ENCODE measurements at regions not wholly inside any gene's neighbourhood (a gene's known extent, or its start where the extent isn't known, plus 50 kb on each side); places are given as distances from the start of the nearest gene placed in this dataset.
"Not testable (repeated sequence)": the region's sequence is repeated elsewhere in the genome, so short reads cannot be mapped to it uniquely, and the experiment has no call there.

GRCh38 chr6:3619800-3620199 is 131.7 kb downstream of the PXDC1 start:
- no peak for DNase-seq (ENCODE audit: low spot score)

GRCh38 chr6:3619201-3619600 is 132.3 kb downstream of the PXDC1 start:
- no peak for DNase-seq (ENCODE audit: low spot score)

GRCh38 chr6:3618642-3619041 is 132.9 kb downstream of the PXDC1 start:
- DNase-seq (ENCODE audit: low spot score), result no peak

- DNase-seq (ENCODE audit: low spot score), result no peak
These were observed 133.7 kb downstream of the PXDC1 start for GRCh38 chr6:3617681-3618311.

- DNase-seq (ENCODE audit: low spot score), result no peak
These were observed 134.3 kb downstream of the PXDC1 start for GRCh38 chr6:3617192-3617631.

- DNase-seq (ENCODE audit: low spot score), result no peak
These were observed 134.8 kb downstream of the PXDC1 start for GRCh38 chr6:3616565-3617176.

GRCh38 chr6:3615391-3616380 is 135.8 kb downstream of the PXDC1 start:
- DNase-seq (ENCODE audit: low spot score), result no peak

GRCh38 chr6:3614918-3615317 is 136.6 kb downstream of the PXDC1 start:
- no peak for DNase-seq (ENCODE audit: low spot score)

- not testable (repeated sequence) for DNase-seq (ENCODE audit: low spot score)
These were observed 137.9 kb downstream of the PXDC1 start for GRCh38 chr6:3613565-3613964.

GRCh38 chr6:3612341-3613041 is 139.0 kb downstream of the PXDC1 start:
- peak; percentile 56 for DNase-seq (ENCODE audit: low spot score)

- DNase-seq (ENCODE audit: low spot score), result no peak
These were observed 140.6 kb downstream of the PXDC1 start for GRCh38 chr6:3610921-3611320.

GRCh38 chr6:3610206-3610605 is 141.3 kb downstream of the PXDC1 start:
- DNase-seq (ENCODE audit: low spot score), result peak; percentile 91

- no peak for DNase-seq (ENCODE audit: low spot score)
These were observed 142.1 kb downstream of the PXDC1 start for GRCh38 chr6:3609388-3609787.

GRCh38 chr6:3608159-3608558 is 143.4 kb downstream of the PXDC1 start:
- DNase-seq (ENCODE audit: low spot score), result peak; percentile 22

- DNase-seq (ENCODE audit: low spot score), result no peak
These were observed 143.9 kb downstream of the PXDC1 start for GRCh38 chr6:3607599-3607998.

GRCh38 chr6:3607171-3607570 is 144.3 kb downstream of the PXDC1 start:
- peak; percentile 17 for DNase-seq (ENCODE audit: low spot score)

- DNase-seq (ENCODE audit: low spot score), result no peak
These were observed 146.7 kb upstream of the SLC22A23 start for GRCh38 chr6:3603340-3604130.

- no peak for DNase-seq (ENCODE audit: low spot score)
These were observed 144.7 kb upstream of the SLC22A23 start for GRCh38 chr6:3601570-3601969.

- DNase-seq (ENCODE audit: low spot score), result no peak
These were observed 140.7 kb upstream of the SLC22A23 start for GRCh38 chr6:3597500-3598064.

GRCh38 chr6:3596766-3597165 is 139.9 kb upstream of the SLC22A23 start:
- DNase-seq (ENCODE audit: low spot score), result no peak

- no peak for DNase-seq (ENCODE audit: low spot score)
These were observed 137.4 kb upstream of the SLC22A23 start for GRCh38 chr6:3594201-3594600.
